Astrocyte of the spinal cord (primary cell): ENCODE measurements at regions not wholly inside any gene's neighbourhood (a gene's known extent, or its start where the extent isn't known, plus 50 kb on each side); places are given as distances from the start of the nearest gene placed in this dataset.

ENCODE experiments used
- DNase-seq: peaks from one replicate; pipeline ENCODE4 v3.0.0; 2011; ENCODE audit warnings: low read depth, low spot score
- H3K4me3 ChIP-seq: 2 replicates; pipeline ENCODE4 v1.5.1; 2011; ENCODE audit warnings: low read depth, mild to moderate bottlenecking, low read length, moderate library complexity
- in situ Hi-C: cut with HindIII; loops from 2 replicates; pipeline ENCODE4 v1.10.0; 2017; ENCODE audit warnings: low sequenced_read_pairs
- TF ChIP-seq, protein P1 (sequence below): IDR thresholded peaks from 2 replicates; pipeline ENCODE4 v1.5.1; 2012; ENCODE audit warnings: low read depth, mild to moderate bottlenecking, low read length, inconsistent platforms

DNA sequence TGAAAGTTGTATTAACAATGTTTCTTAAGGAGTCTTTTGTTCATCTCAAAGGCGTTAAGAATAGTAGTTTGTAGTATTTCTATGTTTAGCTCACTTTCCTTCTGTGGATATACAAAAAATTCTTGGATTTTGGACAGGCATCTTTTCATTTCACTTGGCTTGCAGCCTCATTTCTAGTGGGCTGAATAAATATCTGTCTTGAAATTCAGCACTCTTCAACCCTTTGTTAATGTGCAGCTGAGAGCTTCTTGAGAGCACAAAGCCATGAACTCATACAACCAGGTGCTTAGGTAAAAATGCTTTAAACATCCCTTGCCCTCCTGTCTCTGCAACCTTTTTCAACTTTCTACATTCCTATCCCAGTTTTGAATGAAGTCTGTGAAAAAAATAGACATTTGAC lies 1003.2 kb downstream of the C4orf33 start:
- in situ Hi-C loops = no loop called here
- TF ChIP-seq, protein P1, sequence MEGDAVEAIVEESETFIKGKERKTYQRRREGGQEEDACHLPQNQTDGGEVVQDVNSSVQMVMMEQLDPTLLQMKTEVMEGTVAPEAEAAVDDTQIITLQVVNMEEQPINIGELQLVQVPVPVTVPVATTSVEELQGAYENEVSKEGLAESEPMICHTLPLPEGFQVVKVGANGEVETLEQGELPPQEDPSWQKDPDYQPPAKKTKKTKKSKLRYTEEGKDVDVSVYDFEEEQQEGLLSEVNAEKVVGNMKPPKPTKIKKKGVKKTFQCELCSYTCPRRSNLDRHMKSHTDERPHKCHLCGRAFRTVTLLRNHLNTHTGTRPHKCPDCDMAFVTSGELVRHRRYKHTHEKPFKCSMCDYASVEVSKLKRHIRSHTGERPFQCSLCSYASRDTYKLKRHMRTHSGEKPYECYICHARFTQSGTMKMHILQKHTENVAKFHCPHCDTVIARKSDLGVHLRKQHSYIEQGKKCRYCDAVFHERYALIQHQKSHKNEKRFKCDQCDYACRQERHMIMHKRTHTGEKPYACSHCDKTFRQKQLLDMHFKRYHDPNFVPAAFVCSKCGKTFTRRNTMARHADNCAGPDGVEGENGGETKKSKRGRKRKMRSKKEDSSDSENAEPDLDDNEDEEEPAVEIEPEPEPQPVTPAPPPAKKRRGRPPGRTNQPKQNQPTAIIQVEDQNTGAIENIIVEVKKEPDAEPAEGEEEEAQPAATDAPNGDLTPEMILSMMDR = no peak
- H3K4me3 ChIP-seq = no peak overlapping the region
- DNase-seq = no peak

DNA sequence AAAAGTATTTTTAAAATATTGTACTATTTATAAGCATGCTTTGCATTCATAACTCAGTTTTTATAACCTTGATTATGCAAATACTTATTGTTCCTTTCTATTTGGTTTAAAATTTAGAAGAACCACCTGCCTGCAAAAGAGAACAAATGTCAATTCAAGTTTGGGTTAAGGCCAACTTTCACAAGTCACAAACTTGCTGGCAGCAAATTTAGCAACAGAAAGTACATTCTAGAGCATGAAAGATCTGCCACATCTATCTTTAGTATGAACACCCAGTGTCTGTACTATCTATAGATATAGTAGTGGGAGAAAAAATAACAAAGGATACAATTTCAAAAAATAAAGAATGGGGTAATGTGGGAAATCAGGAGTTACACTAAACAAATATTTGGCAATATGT lies 1014.2 kb downstream of the C4orf33 start:
- in situ Hi-C loops = no loop called here

DNA sequence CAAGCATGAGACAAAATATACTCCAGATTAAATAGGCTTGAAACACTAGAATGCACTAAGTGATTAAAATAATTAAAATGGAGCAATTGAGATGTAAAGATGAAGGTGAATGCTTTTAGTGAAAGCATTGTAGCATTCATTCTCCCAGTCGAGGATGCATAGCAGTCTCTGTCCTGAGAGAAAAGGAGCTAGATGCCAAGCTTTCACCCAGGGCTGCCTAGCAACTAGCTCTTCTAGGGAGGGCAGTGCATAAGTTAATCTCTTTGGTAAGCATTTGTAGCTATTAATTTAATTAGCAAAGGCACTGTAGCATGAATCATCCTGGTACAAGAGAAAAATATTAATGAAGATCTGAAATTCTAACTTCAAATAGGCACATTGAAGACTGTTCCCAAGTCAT lies 1014.8 kb downstream of the C4orf33 start:
- no peak overlapping the region for H3K4me3 ChIP-seq
- DNase-seq = no peak
- in situ Hi-C loops = no loop called here
- TF ChIP-seq, protein P1 = no peak

More for the DNA sequence above, 1014.2 kb downstream of the C4orf33 start:
- TF ChIP-seq, protein P1 = no peak
- DNase-seq = no peak
- no peak overlapping the region for H3K4me3 ChIP-seq

DNA sequence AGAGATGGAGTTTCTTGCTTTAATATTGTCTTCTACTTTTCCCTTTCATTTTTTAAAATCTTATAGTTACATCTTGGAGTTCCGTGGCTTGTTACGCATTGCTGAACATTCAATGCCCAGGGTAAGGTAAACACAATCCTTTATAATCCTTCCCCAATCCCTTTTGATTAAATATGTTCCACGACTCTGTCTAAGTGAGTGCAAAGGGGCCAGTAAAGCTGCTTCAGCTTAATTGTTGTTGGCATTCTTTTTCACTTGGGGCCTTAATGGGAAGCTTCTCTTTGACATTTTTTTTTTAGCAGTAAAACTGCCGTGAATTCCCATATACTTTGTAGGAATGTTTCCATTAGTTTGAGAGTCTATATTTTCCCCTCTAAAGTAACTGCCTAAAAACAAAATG lies 1028.1 kb downstream of the C4orf33 start:
- in situ Hi-C loops = no loop called here
- DNase-seq = no peak
- H3K4me3 ChIP-seq = no peak overlapping the region
- TF ChIP-seq, protein P1 = no peak

DNA sequence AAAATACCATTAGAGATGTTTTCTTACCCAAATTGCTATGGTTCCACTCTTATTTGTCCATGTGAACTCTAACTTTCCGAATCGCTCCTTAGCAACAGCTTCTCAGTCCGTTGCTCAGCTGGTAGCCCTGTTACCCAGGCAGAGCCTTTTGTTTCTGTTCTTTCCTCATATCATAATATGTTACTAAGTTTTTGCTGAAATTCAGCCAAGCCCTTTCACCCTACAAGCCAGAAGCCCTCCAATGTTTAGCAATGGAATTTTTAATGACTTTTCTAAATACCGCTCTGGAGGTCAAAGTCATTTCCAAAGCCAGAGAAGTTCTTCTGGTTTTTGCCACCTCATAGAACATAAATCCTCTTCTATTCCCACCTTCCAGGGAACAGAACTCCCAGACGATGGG lies 1029.5 kb downstream of the C4orf33 start:
- TF ChIP-seq, protein P1 = no peak
- in situ Hi-C loops = no loop called here
- H3K4me3 ChIP-seq = no peak overlapping the region
- peak; percentile 53 for DNase-seq

DNA sequence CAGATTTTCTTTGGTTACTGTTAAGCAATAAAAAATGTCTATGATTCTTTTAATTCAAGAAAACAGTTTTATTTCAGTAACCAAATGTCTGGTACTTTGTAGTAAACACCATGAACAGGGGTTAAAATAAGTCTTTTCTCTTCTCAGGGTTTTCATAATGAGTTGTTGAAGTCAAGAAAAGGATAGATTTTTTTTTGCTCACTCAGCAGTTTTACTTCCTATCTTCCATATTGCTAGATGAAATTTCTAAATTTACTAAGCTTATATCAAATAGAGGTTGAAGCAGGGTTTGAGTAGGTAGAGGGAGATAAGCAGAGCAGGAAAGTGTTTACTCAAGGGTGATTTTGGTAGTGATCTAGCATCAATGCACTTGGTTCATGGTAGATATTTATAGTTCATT lies 1031.3 kb downstream of the C4orf33 start:
- TF ChIP-seq, protein P1 = no peak
- H3K4me3 ChIP-seq = no peak overlapping the region
- in situ Hi-C loops = no loop called here
- no peak for DNase-seq

DNA sequence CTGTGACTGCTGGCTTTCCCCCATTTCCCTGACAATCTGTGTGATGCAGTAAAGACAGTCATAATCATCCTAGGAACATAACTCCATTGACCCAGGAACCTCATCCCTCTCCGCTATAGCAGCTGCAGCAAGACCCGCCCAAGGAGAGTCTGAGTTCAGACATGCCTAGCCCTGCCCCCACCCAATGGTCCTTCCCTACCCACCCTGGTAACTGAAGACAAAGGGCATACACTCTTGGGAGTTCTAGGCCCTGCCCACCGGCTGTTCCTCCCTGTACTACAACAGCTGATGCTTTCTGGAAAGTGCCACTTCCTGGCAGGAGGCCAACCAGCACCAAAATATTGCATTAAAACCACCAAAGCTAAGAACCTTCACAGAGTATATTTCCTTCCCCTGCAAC lies 1035.6 kb downstream of the C4orf33 start:
- TF ChIP-seq, protein P1 = no peak
- H3K4me3 ChIP-seq = no peak overlapping the region
- no peak for DNase-seq
- in situ Hi-C loops = no loop called here
